SK-N-SH treated with all-trans-retinoic acid at 6 μM for 48 hours (cell line): ENCODE measurements at regions not wholly inside any gene's neighbourhood (a gene's known extent, or its start where the extent isn't known, plus 50 kb on each side); places are given as distances from the start of the nearest gene placed in this dataset.

ENCODE experiments used
- ARNTL ChIP-seq: fragments of 450-650 bp; formaldehyde crosslinking; IDR thresholded peaks from 2 replicates; pipeline ENCODE4 v1.5.0; 2020; ENCODE audit warnings: low read depth, mild to moderate bottlenecking, moderate library complexity, borderline replicate concordance
- OSR1 ChIP-seq: fragments of 250-450 bp; sonication (Bioruptor Pico); IDR thresholded peaks from 2 replicates; pipeline ENCODE4 v1.8.0; 2022; ENCODE audit warnings: moderate library complexity, mild to moderate bottlenecking, inconsistent platforms
- PATZ1 ChIP-seq: fragments of 250-450 bp; sonication (Bioruptor Pico); IDR thresholded peaks from 2 replicates; pipeline ENCODE4 v1.8.0; 2020; ENCODE audit warnings: mild to moderate bottlenecking, moderate library complexity, borderline replicate concordance
- POU6F1 ChIP-seq: fragments of 250-450 bp; sonication (Bioruptor Pico); IDR thresholded peaks from 2 replicates; pipeline ENCODE4 v1.8.0; 2021; ENCODE audit warnings: low read depth, mild to moderate bottlenecking, moderate library complexity, borderline replicate concordance
- TOX ChIP-seq: fragments of 250-450 bp; sonication (Bioruptor Pico); IDR thresholded peaks from 2 replicates; pipeline ENCODE4 v1.8.0; 2021; ENCODE audit warnings: mild to moderate bottlenecking, moderate library complexity, borderline replicate concordance
- ZFP30 ChIP-seq: fragments of 450-650 bp; formaldehyde crosslinking; IDR thresholded peaks from 2 replicates; pipeline ENCODE4 v1.5.0; 2022; ENCODE audit warnings: mild to moderate bottlenecking, moderate library complexity
- ZNF70 ChIP-seq: fragments of 450-650 bp; formaldehyde crosslinking; IDR thresholded peaks from 2 replicates; pipeline ENCODE4 v1.5.0; 2020; ENCODE audit warnings: mild to moderate bottlenecking, moderate library complexity
- ZNF8 ChIP-seq: fragments of 450-650 bp; formaldehyde crosslinking; IDR thresholded peaks from 2 replicates; pipeline ENCODE4 v1.5.0; 2020; ENCODE audit warnings: mild to moderate bottlenecking, moderate library complexity
- TF ChIP-seq, protein P1 (sequence below): fragments of 250-450 bp; sonication (Bioruptor Pico); IDR thresholded peaks from 2 replicates; pipeline ENCODE4 v1.5.0; 2020; ENCODE audit warnings: mild to moderate bottlenecking, moderate library complexity

DNA sequence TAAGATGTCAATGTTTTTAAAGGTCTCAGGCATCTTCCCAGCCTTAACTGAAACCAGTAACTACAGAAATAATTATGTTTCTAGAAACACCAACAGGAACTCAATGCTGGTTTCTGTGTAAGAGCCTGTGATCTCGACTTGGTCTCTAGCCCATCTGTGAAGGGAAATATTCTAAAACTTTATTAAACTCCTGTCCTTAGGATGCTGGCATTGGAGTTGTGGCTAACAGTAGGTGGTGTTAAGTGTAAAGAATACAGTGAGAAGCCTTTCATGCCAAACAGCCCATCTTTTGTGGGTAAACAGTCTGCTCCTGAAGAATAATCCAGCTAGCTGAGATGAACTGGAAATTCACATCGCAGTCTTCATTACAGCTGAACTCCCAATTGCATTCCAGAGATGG is 133.2 kb downstream of the ADAMTS15 start:
- TF ChIP-seq ARNTL (CRISPR knock-in tag) (no peak), PATZ1 (CRISPR knock-in tag) (no peak), ZNF70 (CRISPR knock-in tag) (no peak), OSR1 (CRISPR knock-in tag) (no peak), POU6F1 (CRISPR knock-in tag) (no peak), ZNF8 (CRISPR knock-in tag) (no peak), TOX (CRISPR knock-in tag) (no peak), ZFP30 (no peak)
- TF ChIP-seq, protein P1, sequence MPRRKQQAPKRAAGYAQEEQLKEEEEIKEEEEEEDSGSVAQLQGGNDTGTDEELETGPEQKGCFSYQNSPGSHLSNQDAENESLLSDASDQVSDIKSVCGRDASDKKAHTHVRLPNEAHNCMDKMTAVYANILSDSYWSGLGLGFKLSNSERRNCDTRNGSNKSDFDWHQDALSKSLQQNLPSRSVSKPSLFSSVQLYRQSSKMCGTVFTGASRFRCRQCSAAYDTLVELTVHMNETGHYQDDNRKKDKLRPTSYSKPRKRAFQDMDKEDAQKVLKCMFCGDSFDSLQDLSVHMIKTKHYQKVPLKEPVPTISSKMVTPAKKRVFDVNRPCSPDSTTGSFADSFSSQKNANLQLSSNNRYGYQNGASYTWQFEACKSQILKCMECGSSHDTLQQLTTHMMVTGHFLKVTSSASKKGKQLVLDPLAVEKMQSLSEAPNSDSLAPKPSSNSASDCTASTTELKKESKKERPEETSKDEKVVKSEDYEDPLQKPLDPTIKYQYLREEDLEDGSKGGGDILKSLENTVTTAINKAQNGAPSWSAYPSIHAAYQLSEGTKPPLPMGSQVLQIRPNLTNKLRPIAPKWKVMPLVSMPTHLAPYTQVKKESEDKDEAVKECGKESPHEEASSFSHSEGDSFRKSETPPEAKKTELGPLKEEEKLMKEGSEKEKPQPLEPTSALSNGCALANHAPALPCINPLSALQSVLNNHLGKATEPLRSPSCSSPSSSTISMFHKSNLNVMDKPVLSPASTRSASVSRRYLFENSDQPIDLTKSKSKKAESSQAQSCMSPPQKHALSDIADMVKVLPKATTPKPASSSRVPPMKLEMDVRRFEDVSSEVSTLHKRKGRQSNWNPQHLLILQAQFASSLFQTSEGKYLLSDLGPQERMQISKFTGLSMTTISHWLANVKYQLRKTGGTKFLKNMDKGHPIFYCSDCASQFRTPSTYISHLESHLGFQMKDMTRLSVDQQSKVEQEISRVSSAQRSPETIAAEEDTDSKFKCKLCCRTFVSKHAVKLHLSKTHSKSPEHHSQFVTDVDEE (CRISPR knock-in tag), result no peak
